ENCODE measurements at regions not wholly inside any gene's neighbourhood (a gene's known extent, or its start where the extent isn't known, plus 50 kb on each side); places are given as distances from the start of the nearest gene placed in this dataset.

DNA sequence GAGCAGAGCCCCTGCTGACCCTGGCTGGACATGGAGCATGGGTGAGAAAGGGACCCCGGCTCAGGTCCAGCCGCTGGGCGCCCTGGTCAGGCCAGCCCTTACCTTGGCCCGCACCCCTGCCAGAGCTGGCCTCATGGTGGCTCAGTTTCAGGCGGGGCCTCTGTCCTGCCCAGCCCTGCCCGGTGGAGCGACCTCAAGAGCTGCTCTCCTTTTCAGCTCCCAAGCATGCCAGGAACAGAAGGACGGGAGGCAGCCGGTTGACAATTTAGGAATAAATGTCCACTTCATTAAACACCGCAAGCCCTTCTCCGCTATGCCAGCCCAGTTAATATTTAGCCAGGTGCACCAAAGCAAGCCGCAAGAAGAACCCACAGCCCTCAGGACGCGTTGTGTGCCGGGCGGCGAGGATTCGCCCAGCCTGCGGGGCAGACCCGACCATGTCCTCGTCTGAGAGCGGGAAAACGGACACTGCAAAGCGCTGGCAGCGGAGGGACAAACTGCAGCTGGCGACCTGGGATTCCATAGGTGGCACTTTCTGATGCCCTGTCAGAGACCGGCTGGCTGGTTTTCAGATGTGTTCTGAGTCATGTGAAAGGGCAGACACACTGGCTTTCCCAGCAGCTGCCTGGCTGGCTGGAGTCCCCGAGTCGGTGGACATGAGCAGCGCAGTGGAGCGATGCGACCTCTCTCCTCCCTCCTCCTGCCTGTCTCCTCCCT is 221.9 kb downstream of the TTLL2 start:
- TF ChIP-seq, protein P1, sequence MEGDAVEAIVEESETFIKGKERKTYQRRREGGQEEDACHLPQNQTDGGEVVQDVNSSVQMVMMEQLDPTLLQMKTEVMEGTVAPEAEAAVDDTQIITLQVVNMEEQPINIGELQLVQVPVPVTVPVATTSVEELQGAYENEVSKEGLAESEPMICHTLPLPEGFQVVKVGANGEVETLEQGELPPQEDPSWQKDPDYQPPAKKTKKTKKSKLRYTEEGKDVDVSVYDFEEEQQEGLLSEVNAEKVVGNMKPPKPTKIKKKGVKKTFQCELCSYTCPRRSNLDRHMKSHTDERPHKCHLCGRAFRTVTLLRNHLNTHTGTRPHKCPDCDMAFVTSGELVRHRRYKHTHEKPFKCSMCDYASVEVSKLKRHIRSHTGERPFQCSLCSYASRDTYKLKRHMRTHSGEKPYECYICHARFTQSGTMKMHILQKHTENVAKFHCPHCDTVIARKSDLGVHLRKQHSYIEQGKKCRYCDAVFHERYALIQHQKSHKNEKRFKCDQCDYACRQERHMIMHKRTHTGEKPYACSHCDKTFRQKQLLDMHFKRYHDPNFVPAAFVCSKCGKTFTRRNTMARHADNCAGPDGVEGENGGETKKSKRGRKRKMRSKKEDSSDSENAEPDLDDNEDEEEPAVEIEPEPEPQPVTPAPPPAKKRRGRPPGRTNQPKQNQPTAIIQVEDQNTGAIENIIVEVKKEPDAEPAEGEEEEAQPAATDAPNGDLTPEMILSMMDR (IDR thresholded peaks at IDR 0.05) = no peak
- no peak for TF ChIP-seq EP300 (IDR thresholded peaks at IDR 0.05)
- no peak for TF ChIP-seq POLR2A (IDR thresholded peaks at IDR 0.05)

All from suprapubic skin (tissue), 3 donors.